ENCODE measurements at regions not wholly inside any gene's neighbourhood (a gene's known extent, or its start where the extent isn't known, plus 50 kb on each side); places are given as distances from the start of the nearest gene placed in this dataset.

GRCh38 chr9:6113819-6114218 lies 98.4 kb upstream of the RANBP6 start:
- TF ChIP-seq CTCF (IDR thresholded peaks at IDR 0.05) (no peak), POLR2A (IDR thresholded peaks at IDR 0.05; ENCODE audit: low read length) (no peak), EHMT2 (IDR thresholded peaks at IDR 0.05; ENCODE audit: low read depth) (no peak), HMGXB4 (CRISPR knock-in tag; IDR thresholded peaks at IDR 0.05; ENCODE audit: borderline replicate concordance) (no peak), USF2 (IDR thresholded peaks at IDR 0.05) (no peak), NPAS2 (CRISPR knock-in tag; IDR thresholded peaks at IDR 0.05; ENCODE audit: borderline replicate concordance) (no peak), REST (IDR thresholded peaks at IDR 0.05) (no peak), RFX5 (IDR thresholded peaks at IDR 0.05) (no peak), HOXA7 (CRISPR knock-in tag; IDR thresholded peaks at IDR 0.05) (no peak), CHD2 (IDR thresholded peaks at IDR 0.05; ENCODE audit: low read length, partially characterized antibody) (no peak), EP300 (IDR thresholded peaks at IDR 0.05) (no peak), SREBF2 (IDR thresholded peaks at IDR 0.05) (no peak), RNF2 (IDR thresholded peaks at IDR 0.05; ENCODE audit: borderline replicate concordance, low read depth) (no peak)
